B cell (primary cell): ENCODE measurements at regions not wholly inside any gene's neighbourhood (a gene's known extent, or its start where the extent isn't known, plus 50 kb on each side); places are given as distances from the start of the nearest gene placed in this dataset.

Experiments
- ATAC-seq: fragments of 200-7000 bp; cut with Tn5 transposase; one replicate; pipeline ENCODE4 v1.10.0; 2021; ENCODE audit warnings: low read depth, mild to moderate bottlenecking, moderate number of reproducible peaks, moderate library complexity
- CTCF ChIA-PET: fragments of 350-600 bp; sonication (Branson Sonifier 250); formaldehyde crosslinking; loops from one replicate; lab custom pipeline; 2021; ENCODE audit warnings: antibody characterized with exemption, inconsistent platforms; lab: Charles Lee
- POLR2A ChIA-PET: fragments of 350-600 bp; sonication (Branson Sonifier 250); formaldehyde crosslinking; loops from one replicate; lab custom pipeline; 2021; ENCODE audit warnings: antibody characterized with exemption; lab: Charles Lee
- DNase-seq: peaks from one replicate; pipeline ENCODE4 v3.0.0; 2013
- H2AFZ ChIP-seq: 2 replicates; pipeline ENCODE4 v1.6.1; 2012; ENCODE audit warnings: mild to moderate bottlenecking, low read depth, low read length; ENCODE audit not compliant: insufficient read depth, poor library complexity, severe bottlenecking
- H3K27ac ChIP-seq, 2 donors: 1 replicate in 1 of 2; 2 replicates in 1 of 2; pipeline ENCODE4 v1.5.1; 2012 to 2013; ENCODE audit warnings: low read length in 2 of 2, mild to moderate bottlenecking in 2 of 2, moderate library complexity in 1 of 2
- H3K27me3 ChIP-seq, 4 experiments: fragments of 200-600 bp in 1 of 4; sonication (generic) in 1 of 4; replicated peaks in 1 of 4; 1 replicate in 2 of 4; 2 replicates in 2 of 4; pipeline versions ENCODE4 v1.6.1 to v1.7.0; 2013 to 2016; ENCODE audit warnings: low read length in 3 of 4, mild to moderate bottlenecking in 2 of 4, mixed read lengths in 1 of 4, moderate library complexity in 1 of 4; ENCODE audit not compliant: insufficient read depth in 4 of 4, control insufficient read depth in 3 of 4; ENCODE audit errors: control extremely low read depth in 1 of 4
- H3K36me3 ChIP-seq, 2 experiments: replicated peaks in 1 of 2; 1 replicate in 1 of 2; 2 replicates in 1 of 2; pipeline versions ENCODE4 v1.6.1 to v1.7.1; 2013; ENCODE audit warnings: low read length in 1 of 2; ENCODE audit not compliant: insufficient read depth in 2 of 2, control insufficient read depth in 1 of 2; ENCODE audit errors: control extremely low read depth in 1 of 2, extremely low read depth in 1 of 2
- H3K4me1 ChIP-seq, 2 donors: fragments of 200-600 bp in 1 of 2; sonication (generic) in 1 of 2; 1 replicate in 1 of 2; 2 replicates in 1 of 2; pipeline versions ENCODE4 v1.5.1 to v1.6.1; 2013 to 2017; ENCODE audit warnings: low read length in 2 of 2; ENCODE audit not compliant: control insufficient read depth in 2 of 2, insufficient read depth in 2 of 2
- H3K4me2 ChIP-seq: replicated peaks from 2 replicates; pipeline ENCODE3; 2012; ENCODE audit warnings: mild to moderate bottlenecking, low read depth, low read length; ENCODE audit not compliant: poor library complexity, severe bottlenecking
- H3K4me3 ChIP-seq, 5 experiments: fragments of 200-600 bp in 1 of 5; sonication (generic) in 1 of 5; 1 replicate in 3 of 5; 2 replicates in 2 of 5; pipeline versions ENCODE4 v1.5.1 to v1.7.0; 2011 to 2016; ENCODE audit warnings: low read length in 4 of 5, mild to moderate bottlenecking in 4 of 5, low read depth in 2 of 5, control low read depth in 1 of 5, moderate library complexity in 1 of 5; ENCODE audit not compliant: insufficient read depth in 1 of 5; ENCODE audit errors: control extremely low read depth in 1 of 5, extremely low read depth in 1 of 5
- H3K79me2 ChIP-seq: fragments of 200-600 bp; sonication (generic); one replicate; pipeline ENCODE4 v1.6.0; 2016; ENCODE audit warnings: low read length; ENCODE audit not compliant: control insufficient read depth, insufficient read depth
- H3K9ac ChIP-seq: fragments of 200-600 bp; sonication (generic); 2 replicates; pipeline ENCODE4 v1.6.1; 2017; ENCODE audit warnings: mild to moderate bottlenecking, low read length, moderate library complexity
- H3K9me3 ChIP-seq, 3 donors: one replicate each; pipeline versions ENCODE4 v1.6.1 to v1.7.1; 2013; ENCODE audit warnings: low read length in 2 of 3; ENCODE audit not compliant: control insufficient read depth in 2 of 3, insufficient read depth in 1 of 3; ENCODE audit errors: control extremely low read depth in 1 of 3
- H4K20me1 ChIP-seq: 2 replicates; pipeline ENCODE4 v1.6.0; 2012; ENCODE audit warnings: mild to moderate bottlenecking, low read length; ENCODE audit not compliant: insufficient read depth, control insufficient read depth, poor library complexity, severe bottlenecking
- H3K27ac Mint-ChIP-seq: one replicate; pipeline ENCODE4 v1.8.0; 2021; ENCODE audit warnings: mixed read lengths
- H3K27me3 Mint-ChIP-seq: one replicate; pipeline ENCODE4 v1.8.0; 2021; ENCODE audit warnings: mixed read lengths
- H3K4me1 Mint-ChIP-seq: one replicate; pipeline ENCODE4 v1.8.0; 2021; ENCODE audit warnings: mixed read lengths
- H3K4me3 Mint-ChIP-seq: one replicate; pipeline ENCODE4 v1.8.0; 2021; ENCODE audit warnings: mixed read lengths
- H3K9me3 Mint-ChIP-seq: one replicate; pipeline ENCODE4 v1.8.0; 2022; ENCODE audit warnings: mixed read lengths; ENCODE audit not compliant: insufficient read depth
- CTCF ChIP-seq: fragments of 200-600 bp; IDR thresholded peaks from one replicate; pipeline ENCODE4 v1.8.0; 2022; ENCODE audit warnings: antibody characterized with exemption, mild to moderate bottlenecking
- EZH2 ChIP-seq: IDR thresholded peaks from 2 replicates; pipeline ENCODE4 v1.6.1; 2012; ENCODE audit warnings: borderline replicate concordance, low read depth, mild to moderate bottlenecking, moderate library complexity, low read length; ENCODE audit not compliant: insufficient read depth, poor library complexity, severe bottlenecking
- WGBS: methylation state at CpG from one replicate; pipeline ENCODE4 v1.1.5; 2013; ENCODE audit warnings: missing lambda C conversion rate; ENCODE audit not compliant: insufficient coverage; 5-methylcytosine and 5-hydroxymethylcytosine counted together
- intact Hi-C: fragments of 100-400 bp; cut with micrococcal nuclease; formaldehyde crosslinking; loops from one replicate; pipeline ENCODE4 v1.10.0; 2022

- Histone ChIP-seq H4K20me1 (no peaks in the 10 kb centered on the region), H3K4me1 (no peaks in the 10 kb centered on the region), H3K4me3 (no peak overlapping the region), H3K27ac (no peak overlapping the region), H3K27me3 (no peaks in the 10 kb centered on the region), H3K79me2 (no peaks in the 10 kb centered on the region), H3K36me3 (no peaks in the 10 kb centered on the region), H3K4me2 (no peak overlapping the region), H3K9ac (no peak overlapping the region), H3K9me3 (no peaks in the 10 kb centered on the region), H2AFZ (no peak overlapping the region)
- ATAC-seq (no peak), DNase-seq (no peak)
- POLR2A ChIA-PET = no interaction called here
- CTCF ChIA-PET = no interaction called here
- intact Hi-C loops = no loop called here
- Mint-ChIP-seq H3K9me3 (no peaks in the 10 kb centered on the region), H3K4me1 (no peaks in the 10 kb centered on the region), H3K4me3 (no peak overlapping the region), H3K27me3 (peaks cover 4% of the 10 kb centered on the region), H3K27ac (no peak overlapping the region)
- 48% methylated on average over 2 of the region's 2 CpGs for WGBS
- no peak for TF ChIP-seq EZH2
- no peak for TF ChIP-seq CTCF
Measured at GRCh38 chr6:133632206-133632605, 256.7 kb upstream of the TCF21 start.

GRCh38 chr6:133632906-133633305, 256.0 kb upstream of the TCF21 start:
- Mint-ChIP-seq H3K9me3 (peaks cover 2% of the 10 kb centered on the region), H3K27me3 (peaks cover 4% of the 10 kb centered on the region), H3K4me3 (no peak overlapping the region), H3K4me1 (no peaks in the 10 kb centered on the region), H3K27ac (no peak overlapping the region)
- H3K79me2 ChIP-seq = no peaks in the 10 kb centered on the region
- TF ChIP-seq CTCF (no peak), EZH2 (no peak)
- H3K36me3 ChIP-seq = no peaks in the 10 kb centered on the region
- no peak overlapping the region for H3K27ac ChIP-seq
- H3K9me3 ChIP-seq = no peaks in the 10 kb centered on the region
- DNase-seq (no peak), ATAC-seq (no peak)
- POLR2A ChIA-PET = no interaction called here
- WGBS = no CpG with 5 or more reads among the region's 2 CpGs
- intact Hi-C loops = no loop called here
- no peak overlapping the region for H3K9ac ChIP-seq
- H3K4me3 ChIP-seq = no peak overlapping the region
- CTCF ChIA-PET = no interaction called here
- H2AFZ ChIP-seq = no peak overlapping the region
- no peaks in the 10 kb centered on the region for H3K27me3 ChIP-seq
- no peaks in the 10 kb centered on the region for H3K4me1 ChIP-seq
- H4K20me1 ChIP-seq = no peaks in the 10 kb centered on the region
- H3K4me2 ChIP-seq = no peak overlapping the region
